GM18867 (cell line): ENCODE measurements at regions not wholly inside any gene's neighbourhood (a gene's known extent, or its start where the extent isn't known, plus 50 kb on each side); places are given as distances from the start of the nearest gene placed in this dataset.
"Not testable (repeated sequence)": the region's sequence is repeated elsewhere in the genome, so short reads cannot be mapped to it uniquely, and the experiment has no call there.

Experiments used
- ATAC-seq: cut with Tn5 transposase; IDR thresholded peaks from one replicate; pipeline ENCODE4 v1.9.1; 2021; ENCODE audit warnings: mild to moderate bottlenecking, moderate library complexity; ENCODE audit not compliant: unreplicated experiment

DNA sequence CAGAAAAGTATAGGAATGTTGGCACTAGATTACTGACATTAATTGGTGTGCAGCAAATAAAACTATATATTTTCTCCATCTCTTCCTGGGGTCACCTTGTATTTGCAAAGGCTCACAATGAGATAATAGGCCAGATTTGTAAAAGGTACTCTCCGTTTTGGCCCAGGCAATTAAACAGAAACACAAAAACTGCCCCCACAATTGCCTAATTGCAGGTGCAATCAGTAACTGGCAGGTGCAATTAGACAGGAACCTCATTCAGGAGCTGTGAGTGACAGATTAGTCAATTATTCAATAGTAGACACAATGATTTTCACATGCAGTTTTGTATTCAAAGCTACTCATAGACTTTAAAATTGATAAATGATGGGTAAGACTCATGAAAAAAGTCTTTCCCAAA lies 451.4 kb upstream of the ID2 start:
- ATAC-seq, result no peak

DNA sequence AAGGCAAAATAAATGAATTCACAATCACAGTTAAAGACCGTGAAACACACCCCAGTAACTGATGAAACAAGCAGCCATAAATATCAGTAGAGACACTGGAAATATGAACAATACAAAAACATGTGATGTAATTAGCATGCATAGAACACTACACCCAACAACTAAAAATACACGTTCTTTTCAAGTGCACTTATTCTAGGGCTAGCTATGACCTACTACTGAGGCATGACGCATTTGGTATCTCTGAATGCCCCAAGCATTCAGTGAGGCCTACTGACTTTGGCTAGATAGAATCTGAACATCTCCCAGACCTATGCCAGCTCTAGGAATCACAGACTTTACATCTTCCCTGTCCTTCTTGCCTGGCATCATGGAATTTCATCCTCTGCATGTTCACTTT lies 450.0 kb upstream of the ID2 start:
- ATAC-seq, result no peak

DNA sequence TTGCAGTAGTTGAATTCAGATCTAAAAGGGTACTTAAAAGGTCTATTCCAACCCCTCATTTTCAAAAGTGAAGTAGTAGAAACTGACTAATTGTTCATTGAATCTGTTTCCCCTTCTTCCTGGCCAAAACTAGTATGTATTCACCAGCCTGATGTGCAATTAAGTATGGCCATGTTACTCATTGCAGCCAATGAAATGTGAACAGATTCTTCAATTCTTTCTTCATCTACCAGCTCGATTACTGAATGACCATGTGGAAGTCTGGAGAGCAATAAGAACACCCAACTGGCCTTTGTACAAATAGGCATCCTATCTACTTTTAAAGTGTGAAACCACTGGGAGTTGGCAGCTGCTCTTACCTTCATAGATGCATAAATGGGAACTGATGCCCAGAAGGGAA lies 449.0 kb upstream of the ID2 start:
- ATAC-seq, result no peak

DNA sequence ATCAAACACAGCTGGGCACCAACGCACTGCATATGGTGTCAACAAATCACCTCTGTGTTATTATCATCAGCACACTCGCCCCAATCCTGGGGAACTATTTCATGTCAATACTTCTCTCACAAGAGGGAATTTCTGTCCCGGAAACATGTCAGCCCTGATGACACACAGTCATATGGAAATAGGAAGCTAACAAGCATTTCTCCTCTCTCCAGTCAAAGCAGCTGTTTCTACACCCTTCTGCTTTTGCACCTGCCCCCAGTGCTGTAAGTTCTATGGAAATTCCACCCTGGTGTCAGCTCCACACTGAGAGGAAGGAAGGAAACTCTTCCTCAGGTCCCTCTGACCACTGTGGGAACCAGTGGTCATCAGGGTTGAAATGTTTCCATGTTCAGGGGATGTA lies 447.6 kb upstream of the ID2 start:
- peak; percentile 28 for ATAC-seq

DNA sequence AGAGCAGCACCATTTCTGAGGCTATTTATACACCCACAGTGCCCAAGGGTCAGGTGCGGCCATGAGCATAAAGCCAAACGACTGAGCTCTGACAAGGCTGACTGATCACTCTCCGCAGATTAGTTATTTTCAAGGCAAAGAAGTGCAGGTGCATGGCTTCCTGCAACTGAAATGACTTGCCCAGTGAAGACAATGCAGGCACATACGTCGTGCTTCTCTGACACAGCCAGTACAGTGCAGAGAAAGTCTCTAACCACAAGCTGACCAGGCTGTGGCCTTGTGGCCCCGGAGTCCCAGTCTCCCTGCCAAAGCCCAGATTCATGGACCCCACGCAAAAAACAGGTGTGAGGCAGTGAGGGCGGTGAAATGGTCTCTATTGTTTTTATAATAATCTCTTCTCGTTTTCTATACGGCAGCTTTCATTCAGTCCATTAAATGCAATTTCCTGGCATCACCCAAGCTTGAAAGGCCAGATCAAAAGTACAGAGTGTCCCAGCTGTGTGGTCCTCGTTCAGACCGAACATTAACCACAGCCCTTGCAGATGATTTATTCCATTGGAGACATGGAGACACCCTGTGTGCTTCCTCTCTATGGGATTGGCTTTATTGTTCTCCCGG lies 447.0 kb upstream of the ID2 start:
- ATAC-seq, result peak; percentile 95

DNA sequence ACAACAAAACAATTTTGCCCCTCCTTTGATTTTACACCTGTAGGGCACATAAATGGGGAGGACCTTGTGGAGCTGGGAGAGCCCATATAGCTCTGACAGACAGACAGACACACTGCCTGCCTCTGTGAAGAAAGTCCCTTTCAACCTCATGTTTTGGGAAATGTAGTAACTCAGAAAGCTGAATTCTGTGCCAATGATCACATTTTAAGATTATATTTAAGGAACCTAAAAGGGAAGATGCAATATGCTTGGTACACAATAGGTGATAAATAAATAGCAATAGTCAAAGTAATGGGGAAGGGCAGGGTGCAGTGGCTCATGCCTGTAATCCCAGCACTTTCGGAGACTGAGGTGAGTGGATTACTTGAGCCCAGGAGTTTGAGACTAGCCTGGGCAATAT lies 446.4 kb upstream of the ID2 start:
- ATAC-seq, result no peak

DNA sequence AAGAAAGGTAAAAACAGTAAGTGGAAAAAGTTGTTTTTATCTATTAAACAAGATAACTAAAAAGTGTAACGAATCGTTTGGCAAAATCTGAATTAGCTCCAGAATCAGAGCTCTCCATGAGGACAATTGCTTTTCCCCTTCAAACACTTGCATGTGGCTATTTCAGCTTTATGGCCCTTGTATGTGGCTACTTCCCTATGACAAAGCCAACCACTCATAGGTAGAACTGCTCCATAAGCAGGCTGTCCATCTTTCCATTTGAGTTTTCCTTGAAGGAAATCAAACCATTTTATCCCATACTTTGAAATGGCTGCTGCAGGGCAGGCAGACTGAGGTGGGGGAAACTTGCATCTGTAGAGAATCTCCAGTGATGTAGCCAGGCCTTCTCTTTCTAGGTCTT lies 445.5 kb upstream of the ID2 start:
- ATAC-seq, result no peak

DNA sequence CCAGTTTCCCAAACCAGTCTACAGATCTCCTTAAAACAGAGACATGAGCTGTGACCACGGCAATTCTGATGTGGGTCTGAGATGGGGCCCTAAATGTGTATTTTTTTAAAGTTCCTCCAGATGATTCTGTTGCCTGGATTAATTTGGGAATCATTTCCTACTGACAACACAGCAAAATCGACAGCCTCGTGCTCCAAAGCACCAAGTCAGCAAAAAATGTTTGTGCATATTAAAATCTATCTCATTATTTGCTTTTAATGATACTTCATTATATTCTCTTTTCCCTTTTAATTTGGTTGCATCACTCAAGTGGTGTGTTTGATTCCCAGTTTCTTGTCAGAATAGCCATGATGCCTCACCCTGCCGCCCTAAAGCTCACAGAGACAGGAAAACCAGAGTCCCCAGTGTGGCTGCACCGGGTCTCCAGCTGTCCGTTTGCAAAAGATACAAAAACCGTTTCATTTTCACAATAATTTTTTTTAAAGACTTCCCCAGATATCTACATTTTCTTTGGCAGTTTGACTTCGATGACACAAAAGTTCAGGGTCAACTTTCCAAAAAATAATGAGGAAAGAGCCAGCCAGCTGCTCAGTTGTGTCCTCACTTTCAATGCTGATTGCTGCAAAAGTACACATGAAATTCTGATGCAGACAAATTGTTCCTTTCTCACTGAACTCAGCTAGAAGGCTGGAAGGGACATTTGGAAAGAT lies 443.2 kb upstream of the ID2 start:
- ATAC-seq, result no peak

DNA sequence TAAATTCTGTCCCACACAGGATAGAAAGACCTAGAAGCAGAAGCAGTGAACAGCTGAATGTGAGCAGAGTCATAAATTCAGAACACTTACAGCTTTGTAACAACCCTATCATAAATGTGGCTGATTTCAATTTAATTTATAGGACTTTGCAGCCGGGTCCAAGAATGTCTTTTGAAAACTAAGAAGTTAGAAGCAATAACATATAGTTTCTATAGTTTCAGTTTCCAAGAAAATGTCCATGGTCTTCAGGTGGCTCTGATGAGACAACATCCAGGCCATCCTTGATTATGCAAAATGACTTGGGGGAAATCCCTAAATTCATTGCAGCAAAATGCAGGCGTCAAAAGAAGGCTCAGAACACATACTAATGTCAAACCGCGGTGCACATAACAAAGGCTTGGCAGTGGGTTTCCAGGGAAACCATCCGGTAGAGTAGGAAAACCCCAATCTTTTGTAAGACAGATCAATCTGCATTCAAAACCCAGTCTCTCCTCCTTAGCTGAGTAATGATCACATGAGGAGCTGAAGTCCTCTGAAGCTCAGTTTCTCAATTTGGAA lies 442.2 kb upstream of the ID2 start:
- ATAC-seq, result no peak

DNA sequence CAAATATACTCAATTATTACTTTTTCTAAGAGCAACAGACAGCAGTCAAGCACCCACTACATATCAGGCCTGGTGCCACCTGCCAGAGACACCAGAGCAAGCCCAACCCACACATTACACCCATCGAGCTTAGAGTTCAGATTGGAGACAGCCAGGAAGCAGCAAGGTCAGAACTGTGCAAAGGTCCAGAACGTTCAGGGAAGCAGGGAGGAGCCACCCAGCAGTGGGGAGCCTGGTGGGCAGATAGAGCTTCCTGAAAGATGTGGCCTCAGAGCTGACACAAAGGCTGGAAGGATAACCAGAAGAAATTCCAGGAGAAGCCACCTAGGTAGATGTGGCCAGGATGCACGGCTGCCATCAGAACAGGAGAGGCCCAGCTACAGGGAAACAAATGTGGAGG lies 440.5 kb upstream of the ID2 start:
- no peak for ATAC-seq

DNA sequence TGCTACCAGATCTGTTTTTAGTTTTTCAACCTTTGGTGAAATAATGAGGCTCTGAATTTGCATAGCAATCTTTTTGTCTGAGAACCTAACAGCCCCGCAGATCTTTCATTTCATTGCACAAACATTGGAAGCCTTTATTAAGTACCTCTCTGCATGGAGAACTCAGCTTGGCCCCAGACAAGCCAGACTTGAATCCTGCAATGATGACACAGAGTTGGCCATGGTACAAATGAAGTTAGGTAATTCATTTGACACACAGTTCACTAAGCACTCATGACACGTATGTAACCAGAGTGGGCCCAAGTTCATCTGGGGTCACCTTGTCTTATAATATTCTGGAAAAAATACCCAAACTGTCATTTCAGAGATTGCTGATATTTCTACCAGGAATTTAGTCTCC lies 439.1 kb upstream of the ID2 start:
- no peak for ATAC-seq

DNA sequence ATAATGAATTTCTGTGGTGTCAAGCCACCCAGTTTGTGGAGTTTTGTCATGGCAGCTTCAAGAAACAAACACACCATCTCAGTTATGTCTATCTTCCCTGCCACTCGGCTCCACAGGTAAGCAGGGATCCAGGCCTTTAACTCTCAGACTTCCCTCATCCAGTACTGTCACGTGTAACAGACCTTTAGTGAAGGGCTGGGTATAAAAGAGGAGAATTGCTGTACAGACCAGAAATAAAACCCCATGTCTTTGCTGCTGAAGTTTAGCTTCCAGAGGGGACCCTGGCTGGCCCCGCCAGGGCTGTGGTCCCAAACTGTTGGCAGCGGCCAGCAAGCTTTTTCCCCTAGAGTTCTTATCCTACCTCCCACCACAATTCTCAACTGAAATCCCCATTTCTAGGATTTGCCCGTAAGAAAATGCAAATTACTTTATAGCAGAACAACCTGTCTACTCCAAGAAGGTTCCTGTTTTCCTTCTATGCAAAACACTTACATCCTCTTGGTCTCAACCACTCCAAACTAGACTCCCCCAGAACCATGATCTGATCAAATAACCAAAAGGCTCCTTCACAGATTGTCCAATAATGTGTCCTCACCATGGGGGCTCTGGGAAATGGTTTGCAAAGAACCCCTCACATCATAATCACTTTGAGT lies 438.0 kb upstream of the ID2 start:
- ATAC-seq, result no peak

DNA sequence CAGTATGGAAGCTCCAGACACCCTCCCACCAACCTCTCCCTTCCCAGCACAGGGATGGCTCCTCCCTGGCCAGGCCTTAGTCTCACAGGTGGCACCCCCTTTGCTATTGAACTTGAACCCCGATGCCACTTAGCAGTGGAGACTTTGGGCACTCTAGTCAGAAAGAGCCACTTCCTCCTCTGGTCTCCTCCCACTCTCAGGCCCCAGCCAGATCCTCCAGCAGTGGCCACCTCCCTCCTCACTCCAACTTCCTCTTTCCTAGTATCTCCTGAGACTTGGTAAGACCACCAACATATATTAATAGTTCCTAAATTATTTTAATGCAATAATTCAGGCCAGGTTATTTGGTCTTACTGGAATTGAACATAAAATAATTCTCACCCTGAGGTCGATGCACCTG lies 437.2 kb upstream of the ID2 start:
- no peak for ATAC-seq

DNA sequence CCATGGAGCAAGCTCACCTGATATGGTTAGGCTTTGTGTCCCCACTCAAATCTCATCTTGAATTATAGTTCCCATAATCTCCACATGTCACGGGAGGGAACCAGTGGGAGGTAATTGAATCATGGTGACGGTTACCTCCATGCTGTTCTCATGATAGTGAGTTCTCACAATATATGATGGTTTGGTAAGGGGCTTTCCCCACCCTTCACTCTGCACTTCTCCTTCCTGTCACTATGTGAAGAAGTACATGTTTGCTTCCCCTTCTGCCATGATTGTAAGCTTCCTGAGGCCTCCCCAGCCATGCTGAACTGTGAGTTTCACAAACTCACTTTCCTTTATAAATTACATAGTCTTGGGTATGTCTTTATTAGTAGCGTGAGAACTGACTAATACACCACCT lies 435.7 kb upstream of the ID2 start:
- no peak for ATAC-seq

DNA sequence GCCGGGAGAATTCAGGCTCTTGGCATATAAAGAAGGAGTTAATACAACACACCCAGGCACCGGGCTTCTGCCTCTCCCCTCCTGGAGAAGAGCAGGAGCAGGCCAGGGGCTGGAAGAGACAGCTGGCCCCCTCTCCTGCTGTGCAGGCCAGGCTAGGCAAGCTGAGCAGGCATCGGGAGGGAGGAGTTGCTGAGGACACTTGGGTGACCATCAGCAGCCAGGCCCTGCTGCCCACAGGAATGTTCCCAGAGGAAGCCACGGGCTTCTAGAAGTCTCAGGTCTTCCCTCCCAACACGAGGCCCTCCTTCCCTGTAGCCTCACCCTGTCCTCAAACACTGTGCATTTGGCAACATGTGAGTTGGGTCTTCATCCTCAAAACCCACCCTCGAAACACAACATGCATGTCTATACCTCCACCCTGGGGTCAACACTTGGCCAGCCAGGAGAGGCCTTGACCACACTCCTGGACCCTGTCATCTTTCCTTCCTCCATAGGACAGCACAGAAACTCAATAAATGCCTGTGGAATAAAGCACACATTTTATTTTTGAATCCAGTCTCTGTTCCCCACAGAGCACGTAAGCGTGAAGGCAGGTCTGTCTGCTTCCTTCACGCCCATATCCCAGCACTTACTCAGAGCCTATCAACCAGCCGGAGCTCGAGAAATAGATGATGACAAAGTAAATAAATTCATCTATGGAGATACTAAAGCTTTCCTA lies 433.8 kb upstream of the ID2 start:
- no peak for ATAC-seq

DNA sequence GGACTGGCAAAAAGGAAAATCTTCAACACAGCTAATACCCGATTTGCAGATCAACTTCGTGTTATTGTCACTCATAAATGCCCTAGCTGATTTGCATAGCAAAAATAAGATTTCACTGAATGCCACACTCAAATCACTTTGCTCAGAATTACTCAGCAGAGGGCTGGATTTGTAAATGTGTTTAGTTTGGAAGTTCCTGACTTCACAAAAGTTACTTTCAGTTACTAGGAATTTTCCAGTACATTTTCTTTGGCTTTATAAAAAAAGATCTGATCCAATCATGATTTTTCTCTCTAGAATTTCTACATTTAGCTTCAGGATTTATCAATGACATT lies 433.3 kb upstream of the ID2 start:
- ATAC-seq, result no peak

DNA sequence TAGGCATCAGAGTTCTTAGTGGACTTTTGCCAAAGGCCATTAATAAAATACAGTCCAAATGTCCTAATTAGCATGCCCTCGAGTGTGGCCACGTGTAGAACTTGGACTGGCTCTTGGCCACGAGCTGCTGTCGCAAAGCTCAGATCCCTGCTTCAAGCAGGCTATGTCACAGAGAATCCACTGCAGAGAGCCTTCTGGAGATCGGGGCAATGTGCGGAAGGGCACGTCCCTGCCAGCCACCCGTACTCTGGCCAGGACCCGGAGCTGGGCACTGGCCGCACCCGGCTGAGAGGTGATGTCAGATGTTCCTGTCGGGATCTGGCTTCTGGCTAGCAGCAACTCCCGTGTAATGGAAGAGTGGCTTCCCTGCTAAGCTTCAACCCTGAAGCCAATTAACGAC lies 432.7 kb upstream of the ID2 start:
- no peak for ATAC-seq

DNA sequence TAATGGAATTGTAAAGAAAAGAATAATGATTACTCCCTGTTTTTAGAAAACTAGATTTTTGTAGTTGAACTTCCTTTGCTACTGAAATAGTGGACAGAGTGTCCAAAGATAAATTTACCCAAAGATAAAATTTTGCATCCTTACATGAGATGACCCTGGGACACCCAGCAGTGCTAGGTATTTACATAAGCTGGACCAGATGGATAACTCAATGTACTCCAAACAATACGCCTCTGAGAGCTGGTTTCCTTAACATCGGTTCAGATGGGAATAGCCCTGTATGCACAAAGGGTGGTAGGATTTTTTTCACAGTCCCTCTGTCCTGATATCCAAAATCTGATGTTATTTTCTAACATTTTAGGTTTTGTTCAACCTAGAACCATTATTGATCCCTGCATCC lies 432.1 kb upstream of the ID2 start:
- ATAC-seq, result no peak

DNA sequence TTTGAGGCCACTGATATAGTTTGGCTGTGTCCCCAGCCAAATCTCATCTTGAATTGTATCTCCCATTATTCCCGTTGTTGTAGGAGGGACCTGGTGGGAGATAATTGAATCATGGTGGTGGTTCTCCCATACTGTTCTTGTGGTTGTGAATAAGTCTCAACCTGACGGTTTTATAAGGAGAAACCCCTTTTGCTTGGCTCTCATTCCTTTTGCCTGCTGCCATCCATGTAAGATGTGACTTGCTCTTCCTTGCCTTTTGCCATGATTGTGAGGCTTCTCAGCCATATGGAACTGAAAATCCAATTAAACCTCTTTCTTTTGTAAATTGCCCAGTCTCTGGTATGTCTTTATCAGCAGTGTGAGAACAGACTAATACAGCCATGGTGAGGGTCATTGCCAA lies 431.6 kb upstream of the ID2 start:
- not testable (repeated sequence) for ATAC-seq

DNA sequence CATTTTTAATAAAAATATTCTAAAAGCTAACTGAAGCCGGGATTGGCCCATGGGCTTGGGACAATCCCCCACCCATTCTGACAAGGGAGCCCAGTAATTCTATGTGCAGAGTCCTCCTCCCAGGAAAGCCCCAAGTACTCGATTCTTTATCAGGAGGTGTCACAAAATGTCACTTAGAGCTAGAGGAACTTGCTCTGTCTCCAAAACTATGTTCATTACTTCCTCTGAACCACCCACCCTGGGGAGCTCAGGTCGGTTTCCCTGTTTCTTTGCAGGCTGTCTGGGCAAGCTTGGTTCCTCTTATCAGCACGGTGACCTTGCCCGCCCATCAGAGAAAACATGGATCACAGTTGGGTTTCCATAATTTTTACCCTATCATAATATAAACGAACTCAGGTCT lies 430.6 kb upstream of the ID2 start:
- no peak for ATAC-seq

DNA sequence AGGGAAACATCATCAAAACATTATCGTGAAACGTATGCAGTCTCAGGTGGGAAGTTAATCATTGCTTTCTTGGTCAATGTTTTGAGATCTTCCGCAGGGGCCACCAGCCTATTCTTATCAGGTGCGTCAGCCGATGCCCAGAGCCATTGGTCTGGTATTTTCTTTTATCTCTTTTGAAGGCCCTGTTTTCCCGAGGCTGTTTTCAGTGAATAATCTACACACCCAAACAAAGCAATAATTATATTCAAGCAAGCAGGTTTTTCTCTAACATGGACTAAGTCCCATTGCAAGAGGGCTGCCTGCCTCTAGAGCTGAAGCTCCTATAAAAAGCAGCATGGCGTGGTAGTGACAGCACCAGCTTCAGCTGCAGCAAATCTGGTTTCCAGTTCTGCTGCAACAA lies 430.0 kb upstream of the ID2 start:
- ATAC-seq, result no peak
